CD4-positive, alpha-beta T cell treated with Interleukin-17A for 4 hours (primary cell): ENCODE measurements at regions not wholly inside any gene's neighbourhood (a gene's known extent, or its start where the extent isn't known, plus 50 kb on each side); places are given as distances from the start of the nearest gene placed in this dataset.
"Not testable (repeated sequence)": the region's sequence is repeated elsewhere in the genome, so short reads cannot be mapped to it uniquely, and the experiment has no call there.

Source experiments
- DNase-seq: peaks from one replicate; pipeline ENCODE4 v3.0.0-alpha.2; 2020; ENCODE audit warnings: mixed read lengths

DNA sequence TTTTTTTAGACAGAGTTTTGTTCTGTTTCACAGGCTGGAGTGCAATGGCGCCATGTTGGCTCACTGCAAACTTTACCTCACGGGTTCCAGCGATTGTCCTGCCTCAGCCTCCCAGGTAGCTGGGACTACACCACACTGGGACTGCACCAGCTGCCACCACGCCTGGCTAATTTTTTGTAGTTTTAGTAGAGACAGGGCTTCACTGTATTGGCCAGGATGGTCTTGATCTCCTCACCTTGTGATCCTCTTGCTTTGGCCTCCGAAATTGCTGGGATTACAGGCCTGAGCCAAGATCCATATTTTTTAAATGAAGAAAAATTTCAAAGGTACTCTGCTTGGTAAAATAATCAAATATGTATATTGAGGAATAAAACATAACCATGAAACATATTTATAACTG lies 195.8 kb upstream of the TPTE start:
- DNase-seq: not testable (repeated sequence)

DNA sequence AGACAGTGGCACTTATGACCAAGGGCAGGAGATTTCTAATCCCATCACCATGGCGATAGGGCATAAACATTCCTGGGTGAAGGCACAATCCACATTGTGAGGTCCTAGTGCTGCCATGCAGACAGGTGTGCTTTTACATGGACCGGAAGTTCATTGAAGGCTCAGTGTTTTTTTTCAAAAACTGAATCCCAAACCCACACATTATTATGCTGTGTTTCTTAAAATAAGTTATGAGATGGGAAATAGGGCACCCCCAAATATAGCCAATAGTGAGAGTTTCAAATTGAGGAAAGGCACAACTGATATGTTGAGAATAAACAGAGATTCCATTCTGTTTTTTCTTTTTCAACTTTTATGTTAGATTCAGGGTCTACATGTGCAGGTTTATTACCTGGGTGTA lies 195.2 kb upstream of the TPTE start:
- DNase-seq: not testable (repeated sequence)

DNA sequence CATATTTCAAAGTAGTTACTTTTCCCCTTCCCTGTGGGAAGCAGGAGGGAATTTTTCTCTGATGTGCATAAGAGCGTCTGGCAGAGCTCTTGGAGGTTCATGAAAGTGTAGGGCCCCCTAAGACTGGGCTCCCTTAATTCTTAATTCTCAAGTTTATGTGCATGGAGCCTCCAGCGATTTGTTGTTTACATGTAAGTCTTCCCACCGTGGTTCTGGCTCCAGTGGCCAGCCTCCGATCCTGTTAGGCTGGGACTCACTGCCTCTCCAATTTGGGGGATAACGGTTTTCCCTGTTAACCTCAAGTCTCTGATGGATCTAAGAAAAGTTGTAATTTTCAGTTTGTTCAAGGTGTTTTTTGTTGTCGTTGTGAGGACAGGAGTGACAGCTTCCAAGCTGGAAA lies 192.7 kb upstream of the TPTE start:
- DNase-seq: not testable (repeated sequence)

DNA sequence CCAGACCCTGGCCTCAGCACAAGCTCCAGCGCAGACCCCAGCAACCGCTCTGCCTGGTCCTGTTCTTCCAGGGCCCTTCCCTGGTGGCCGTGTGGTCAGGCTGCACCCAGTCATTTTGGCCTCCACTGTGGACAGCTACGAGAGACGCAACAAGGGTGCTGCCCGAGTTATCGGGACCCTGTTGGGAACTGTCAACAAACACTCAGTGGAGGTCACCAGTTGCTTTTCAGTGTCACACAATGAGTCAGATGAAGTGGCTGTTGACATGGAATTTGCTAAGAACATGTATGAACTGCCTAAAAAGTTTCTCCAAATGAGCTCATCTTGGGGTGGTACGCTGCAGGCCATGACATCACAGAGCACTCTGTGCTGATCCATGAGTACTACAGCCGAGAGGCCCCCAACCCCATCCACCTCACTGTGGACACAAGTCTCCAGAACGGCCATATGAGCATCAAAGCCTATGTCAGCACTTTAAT lies 190.7 kb upstream of the TPTE start:
- DNase-seq: not testable (repeated sequence)

DNA sequence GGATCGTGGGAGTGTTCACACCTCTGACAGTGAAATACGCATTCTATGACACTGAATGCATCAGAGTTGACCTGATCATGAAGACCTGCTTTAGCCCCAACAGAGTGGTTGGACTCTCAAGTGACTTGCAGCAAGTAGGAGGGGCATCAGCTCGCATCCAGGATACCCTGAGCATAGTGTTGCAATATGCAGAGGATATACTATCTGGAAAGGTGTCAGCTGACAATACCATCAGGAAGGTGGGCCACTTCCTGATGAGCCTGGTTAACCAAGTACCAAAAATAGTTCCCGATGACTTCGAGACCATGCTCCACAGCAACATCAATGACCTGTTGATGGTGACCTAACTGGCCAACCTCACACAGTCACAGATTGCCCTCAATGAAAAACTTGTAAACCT lies 190.2 kb upstream of the TPTE start:
- DNase-seq: not testable (repeated sequence)

DNA sequence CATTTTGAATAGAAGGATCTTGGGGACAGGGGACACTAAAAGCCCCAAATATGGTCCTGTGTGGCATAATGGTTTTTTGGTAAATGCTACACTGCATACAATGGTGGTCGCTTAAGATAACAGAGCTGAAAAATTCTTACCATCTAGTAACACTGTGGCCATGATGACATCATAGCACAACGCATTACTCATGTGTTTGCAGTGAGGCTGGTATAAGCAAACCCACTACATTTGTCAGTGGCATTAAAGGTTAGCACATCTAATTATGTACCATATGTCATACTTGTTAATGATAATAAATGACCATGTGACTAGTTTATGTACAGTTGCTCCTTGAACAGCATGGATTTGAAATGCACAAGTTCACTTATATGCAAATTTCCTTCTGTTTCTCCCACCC lies 188.4 kb upstream of the TPTE start:
- not testable (repeated sequence) for DNase-seq

DNA sequence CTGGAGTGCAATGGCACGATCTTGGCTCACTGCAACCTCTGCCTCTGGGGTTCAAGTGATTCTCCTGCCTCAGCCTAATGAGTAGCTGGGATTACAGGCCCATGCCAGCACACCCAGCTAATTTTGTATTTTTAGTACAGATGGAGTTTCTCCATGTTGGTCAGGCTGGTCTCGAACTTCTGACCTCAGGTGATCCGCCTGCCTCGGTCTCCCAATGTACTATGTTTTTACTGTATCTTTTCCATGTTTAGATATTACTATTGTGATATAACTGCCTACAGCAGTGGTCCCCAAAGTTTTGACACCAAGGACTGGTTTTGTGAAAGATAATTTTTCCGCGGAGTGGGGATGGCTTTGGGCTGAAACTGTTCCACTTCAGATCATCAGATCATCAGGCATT lies 187.0 kb upstream of the TPTE start:
- not testable (repeated sequence) for DNase-seq

DNA sequence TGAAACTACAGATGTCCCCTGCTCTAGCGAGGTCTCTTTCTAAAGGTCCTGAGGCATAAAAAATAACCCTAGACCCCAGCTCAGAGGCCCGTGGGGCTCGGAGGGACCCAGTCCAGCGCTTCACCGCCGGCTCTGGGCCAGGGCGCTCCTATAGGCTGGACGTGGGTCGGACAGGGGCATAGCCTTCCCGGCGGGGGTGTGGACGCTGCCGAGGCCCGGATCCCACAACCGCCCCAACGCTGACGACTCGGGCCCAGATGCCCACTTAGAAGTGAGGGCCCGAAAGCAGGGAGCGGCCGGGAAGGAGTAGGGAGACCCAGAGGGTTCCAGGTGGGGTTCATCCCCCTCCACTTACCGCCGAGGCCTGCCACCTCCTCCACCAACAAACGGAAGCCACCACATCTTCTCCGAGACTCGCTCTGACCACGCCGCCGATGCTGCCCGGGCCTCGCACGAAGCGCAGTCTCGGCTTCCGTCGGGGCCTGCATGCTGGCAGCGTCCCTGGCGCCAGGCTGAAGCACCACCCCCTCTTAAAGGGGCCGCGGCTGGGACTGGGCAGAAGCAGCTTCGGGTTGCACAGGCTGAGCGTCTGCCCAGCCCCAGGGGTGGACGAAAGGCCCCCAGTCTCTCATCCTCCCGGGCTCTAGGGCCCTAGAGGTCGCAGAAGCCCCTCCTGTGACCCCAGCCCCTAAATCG lies 179.0 kb upstream of the TPTE start:
- DNase-seq: not testable (repeated sequence)

DNA sequence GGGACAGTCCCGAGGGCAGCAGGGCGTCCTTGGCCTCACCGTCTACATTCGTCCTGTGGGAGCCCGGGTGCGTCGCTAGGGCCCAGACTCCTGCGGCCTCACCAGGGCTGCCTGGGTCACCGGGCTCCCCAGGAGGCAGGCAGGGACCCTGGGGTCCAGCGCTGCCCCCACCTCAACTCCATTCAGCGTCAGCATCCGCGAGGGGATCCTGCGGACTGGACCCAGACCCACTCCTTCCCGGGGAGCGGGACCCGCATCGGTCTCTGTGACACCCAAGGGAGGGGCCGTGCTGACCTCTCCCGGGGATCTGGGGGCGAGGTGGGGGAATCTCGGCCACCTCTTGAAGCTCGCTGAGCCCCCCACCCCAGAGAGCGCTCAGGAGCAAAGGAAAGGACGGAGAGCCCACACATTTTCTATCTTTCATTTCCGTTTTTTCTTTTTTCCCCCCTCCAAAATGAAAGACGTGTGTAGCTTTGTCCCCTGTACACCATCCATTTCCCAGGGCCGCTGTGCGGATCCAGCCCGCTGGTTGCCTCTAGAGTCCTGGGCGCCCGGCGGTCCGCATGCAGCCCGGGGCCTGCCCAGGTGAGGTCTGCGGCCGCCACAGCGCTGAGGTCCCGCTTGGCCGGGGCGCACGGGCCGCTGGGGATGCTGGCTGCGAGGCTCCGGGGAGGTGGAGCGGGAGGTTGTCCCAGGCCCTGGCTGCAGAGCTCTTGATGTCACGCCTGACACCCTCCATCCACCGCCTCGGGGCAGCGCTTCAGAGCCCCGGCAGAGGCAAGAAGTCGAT lies 178.0 kb upstream of the TPTE start:
- DNase-seq: not testable (repeated sequence)

DNA sequence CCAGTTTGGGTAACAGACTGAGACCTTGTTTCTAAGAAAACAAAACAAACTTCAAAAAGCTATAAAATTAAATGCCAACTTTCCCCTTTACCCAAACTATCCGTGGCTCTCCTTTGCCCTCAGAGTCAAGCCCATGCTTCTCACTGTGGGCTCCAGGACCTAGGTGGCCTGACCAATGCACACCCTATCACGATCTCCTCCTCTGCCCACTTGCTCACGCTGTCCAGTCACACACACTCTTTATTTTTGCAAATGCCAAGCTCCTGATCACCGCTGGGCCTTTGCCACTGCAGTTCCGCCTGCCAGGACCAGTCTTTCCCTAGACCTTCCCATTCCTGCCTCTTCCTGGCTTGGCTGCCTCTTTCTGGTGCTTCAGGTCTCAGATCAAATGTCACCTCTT lies 177.1 kb upstream of the TPTE start:
- DNase-seq: not testable (repeated sequence)

DNA sequence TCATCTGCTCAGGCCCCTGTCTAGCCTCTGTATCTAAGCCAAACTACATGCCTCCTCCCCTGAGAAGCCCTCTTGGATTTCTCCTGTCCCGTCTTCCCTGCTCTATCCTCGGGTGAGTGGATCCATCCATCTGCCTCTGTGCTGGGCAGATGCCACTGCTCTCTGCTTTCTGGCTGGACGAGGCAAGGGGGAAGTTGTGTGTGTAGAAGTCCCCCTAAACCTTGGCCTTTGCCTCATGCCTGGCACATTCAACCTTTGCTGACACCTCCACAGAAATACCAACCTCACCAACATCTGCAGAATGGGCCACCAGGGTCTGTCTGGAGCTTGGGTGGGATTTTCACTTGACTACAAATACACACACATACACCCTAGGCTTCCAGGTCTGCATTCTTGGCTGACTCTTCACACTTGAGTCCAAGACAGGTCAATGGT lies 176.2 kb upstream of the TPTE start:
- not testable (repeated sequence) for DNase-seq

DNA sequence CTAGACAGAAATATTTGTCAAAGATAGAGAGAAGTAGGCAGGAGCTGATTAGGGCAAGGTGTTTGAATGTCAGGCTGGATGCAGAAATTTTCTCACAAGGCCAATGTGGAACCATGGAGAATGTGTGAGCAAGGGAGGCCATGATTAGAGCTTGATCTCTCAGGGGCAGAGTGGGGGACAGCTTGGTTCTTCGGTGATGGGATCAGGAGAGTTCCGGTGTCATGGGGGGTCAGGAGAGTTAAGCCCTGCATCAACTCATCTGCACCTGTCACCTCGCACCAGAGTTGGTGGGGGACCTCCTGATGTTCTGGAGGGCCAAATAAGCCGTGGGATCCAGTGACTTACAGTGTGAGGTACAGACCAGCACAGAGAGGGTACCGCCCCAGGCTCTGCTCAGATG lies 175.1 kb upstream of the TPTE start:
- not testable (repeated sequence) for DNase-seq

DNA sequence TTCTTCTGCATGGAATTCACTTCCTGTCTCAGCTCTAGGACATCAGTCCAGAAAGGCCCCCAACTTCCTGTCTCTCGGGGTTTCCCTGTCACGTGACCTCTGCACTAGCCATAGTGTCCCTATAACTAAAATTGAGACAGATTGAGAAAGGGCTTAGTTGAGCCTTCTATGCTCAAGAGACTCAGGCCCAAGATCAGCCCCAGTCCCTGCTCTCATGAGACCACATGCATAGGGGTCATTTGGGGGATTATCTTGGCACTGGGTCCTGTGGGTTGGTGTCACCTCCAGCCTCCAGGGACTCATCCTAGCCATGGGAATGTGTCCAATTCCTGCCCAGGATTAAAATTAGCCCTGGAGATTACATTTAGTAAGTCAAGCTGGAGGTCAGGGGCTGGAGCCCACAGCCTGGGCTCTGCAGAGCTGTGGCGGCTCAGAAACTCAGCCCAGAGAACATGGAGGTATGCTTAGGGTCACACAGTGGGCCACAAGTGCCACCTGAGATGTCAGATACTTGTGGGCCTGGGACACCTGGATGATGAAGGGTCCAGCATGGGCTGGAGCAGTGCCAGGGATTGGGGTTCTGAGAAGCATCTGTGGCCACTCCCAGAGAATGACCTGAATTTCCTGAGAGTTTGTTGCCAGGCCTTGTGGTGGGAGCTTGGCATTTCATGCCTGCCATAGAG lies 174.3 kb upstream of the TPTE start:
- DNase-seq: not testable (repeated sequence)

DNA sequence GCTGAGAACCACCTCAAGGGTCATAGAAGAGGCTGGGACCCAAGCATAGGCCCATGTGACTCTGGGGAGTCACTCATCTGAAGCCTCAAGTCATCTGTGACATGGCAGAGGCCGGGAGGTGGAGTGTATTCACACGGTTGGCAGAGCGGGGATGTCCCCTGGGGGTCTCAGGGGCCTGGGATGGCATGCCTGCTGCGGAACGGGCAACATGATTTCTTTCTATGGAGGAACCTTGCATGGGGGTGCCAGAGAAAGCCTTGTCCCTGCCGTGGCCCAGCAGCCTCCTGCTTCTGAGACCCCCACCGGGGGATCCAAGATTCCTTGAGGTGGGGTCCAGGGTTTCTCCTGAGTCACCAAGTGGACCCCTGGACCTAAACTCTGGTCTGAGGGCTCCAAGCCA lies 173.7 kb upstream of the TPTE start:
- DNase-seq: not testable (repeated sequence)

DNA sequence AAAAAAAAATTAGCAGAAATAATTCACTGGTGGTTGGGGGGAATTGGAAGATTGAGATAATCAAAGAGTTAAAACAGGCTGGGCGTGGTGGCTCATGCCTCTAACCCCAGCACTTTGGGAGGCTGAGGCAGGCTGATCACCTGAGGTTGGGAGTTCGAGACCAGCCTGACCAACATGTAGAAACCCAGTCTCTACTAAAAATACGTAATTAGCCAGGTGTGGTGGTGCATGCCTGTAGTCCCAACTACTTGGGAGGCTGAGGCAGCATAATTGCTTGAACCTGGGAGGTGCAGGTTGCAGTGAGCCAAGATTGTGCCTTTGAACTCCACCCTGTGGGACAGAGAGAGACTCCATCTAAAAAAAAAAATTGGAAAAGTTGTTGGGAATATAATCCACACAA lies 173.2 kb upstream of the TPTE start:
- DNase-seq: not testable (repeated sequence)

DNA sequence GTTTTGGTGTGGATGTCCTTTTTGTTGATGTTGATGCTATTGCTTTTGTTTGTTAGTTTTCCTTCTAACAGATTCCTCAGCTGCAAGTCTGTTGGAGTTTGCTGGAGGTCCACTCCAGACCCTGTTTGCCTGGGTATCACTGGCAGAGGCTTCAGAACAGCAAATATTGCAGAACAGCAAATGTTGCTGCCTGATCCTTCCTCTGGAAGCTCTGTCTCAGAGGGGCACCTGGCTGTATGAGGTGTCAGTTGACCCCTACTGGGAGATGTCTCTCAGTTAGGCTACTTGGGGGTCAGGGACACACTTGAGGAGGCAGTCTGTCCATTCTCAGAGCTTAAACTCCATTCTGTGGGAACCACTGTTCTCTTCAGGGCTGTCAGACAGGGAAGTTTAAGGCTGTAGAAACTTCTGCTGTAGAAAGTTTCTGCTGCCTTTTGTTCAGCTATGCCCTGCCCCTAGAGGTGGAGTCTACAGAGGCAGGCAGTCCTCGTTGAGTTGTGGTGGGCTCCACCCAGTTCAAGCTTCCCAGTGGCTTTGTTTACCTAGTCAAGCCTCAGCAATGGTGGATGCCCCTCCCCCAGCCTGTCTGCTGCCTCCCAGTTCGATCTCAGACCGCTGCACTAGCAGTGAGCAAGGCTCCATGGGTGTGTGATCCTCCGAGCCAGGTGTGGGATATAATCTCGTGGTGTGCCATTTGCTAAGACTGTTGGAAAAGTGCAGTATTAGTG lies 166.4 kb upstream of the TPTE start:
- DNase-seq: not testable (repeated sequence)

DNA sequence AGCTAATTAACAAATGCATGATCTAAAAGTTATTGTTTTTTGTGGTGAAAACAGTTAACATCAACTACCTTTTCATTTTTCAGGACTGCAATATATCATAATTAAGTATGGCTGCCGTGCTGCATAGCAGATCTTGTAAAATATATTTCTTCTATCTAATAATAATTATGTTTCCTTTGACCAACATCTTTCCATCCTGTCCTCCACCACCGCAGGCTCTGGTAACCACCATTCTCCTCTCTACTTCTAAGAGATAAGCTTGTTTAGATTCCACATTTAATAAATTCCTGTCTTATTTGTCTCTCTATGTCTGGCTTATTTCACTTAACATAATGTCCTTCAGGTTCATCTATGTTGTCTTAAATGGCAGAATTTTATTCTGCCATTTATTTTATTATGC lies 162.3 kb upstream of the TPTE start:
- not testable (repeated sequence) for DNase-seq

DNA sequence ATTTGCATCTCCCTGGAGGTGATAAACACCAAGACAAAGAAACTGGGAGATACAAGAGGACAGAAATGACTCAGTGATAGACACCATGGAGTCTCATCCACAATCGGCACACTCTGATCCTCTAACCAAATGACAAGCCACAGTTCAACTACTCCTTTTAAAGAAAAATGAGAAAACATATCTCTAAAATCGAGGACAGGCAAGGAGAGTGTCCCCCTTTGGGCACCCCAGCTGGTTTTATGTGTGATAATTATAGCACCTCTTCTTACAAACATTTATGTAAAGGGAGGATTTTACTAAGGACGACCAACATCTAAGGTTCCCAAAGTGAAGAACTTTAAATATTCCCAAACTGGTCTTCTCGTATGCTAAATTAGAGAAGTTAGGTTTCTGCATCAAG lies 161.5 kb upstream of the TPTE start:
- DNase-seq: not testable (repeated sequence)

DNA sequence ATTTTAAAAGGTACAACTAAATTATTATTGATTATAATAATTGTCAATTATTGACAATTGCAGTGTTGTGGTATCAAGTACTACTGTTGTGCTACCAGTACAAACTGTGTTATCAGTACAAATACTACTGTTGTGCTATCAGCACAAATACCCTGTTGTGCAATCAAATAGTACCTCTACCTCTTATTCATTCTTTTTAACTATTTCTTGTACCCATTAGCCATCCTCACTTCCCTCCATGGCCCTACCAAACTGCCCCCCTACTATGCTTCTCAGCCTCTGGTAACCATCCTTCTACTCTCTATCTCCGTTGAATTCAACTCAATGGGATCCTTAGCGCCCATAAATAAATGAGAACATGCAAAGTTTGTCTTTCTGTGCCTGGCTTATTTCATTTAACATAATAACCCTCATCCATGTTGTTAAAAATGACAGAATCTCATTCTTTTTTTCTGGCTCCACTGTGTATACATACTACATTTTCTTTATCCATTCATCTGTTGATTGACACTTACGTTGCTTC lies 160.1 kb upstream of the TPTE start:
- not testable (repeated sequence) for DNase-seq

DNA sequence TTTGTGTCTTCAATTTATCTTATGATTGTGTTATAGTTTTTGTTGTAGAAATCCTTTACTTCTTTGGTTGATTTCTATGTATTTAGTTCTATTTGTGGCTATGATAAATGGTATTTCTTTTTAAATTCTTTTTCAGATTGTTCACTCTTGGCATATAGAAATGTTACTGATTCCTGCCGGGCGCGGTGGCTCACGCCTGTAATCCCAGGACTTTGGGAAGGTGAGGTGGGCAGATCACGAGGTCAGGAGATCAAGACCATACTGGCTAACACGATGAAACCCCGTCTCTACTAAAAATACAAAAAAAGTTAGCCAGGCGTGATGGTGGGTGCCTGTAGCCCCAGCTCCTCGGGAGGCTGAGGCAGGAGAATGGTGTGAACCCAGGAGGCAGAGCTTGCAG lies 158.6 kb upstream of the TPTE start:
- DNase-seq: not testable (repeated sequence)

DNA sequence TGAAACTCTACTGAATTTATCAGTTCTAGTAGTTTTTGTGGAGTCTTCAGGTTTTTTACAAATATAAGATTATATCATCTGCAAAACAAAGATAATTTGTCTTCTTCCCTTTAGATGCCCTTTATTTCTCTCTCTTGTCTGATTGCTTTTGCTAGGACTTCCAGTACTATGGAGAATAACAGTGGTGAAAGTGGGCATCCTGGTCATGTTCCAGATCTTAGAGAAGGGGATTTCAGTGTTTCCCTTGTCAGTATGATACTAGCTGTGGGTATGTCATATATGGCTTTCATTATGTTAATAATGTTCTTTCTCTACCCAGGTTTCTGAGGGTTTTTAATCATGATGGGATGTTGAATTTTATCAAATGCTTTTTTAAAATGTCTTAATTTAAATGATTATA lies 158.1 kb upstream of the TPTE start:
- not testable (repeated sequence) for DNase-seq

DNA sequence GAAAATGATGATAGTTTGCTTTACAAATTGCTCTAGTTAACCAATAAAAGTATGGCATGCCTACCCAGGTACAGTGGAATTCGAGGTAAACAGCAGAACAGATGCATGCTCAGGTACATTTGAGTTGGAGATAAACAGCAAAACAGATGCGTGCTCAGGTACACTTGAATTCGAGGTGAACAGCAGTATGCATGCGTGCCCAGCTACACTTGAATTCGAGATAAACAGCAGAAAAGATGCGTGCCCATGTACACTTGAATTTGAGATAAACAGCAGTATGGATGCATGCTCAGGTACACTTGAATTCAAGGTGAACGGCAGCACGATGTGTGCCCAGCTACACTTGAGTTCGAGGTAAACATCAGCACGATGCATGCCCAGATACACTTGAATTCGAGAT lies 155.2 kb upstream of the TPTE start:
- DNase-seq: not testable (repeated sequence)
